Skeletal muscle cell (primary cell): ENCODE measurements at regions not wholly inside any gene's neighbourhood (a gene's known extent, or its start where the extent isn't known, plus 50 kb on each side); places are given as distances from the start of the nearest gene placed in this dataset.

ENCODE experiments used
- DNase-seq: peaks from one replicate; pipeline ENCODE4 v3.0.0-alpha.2; 2010; ENCODE audit warnings: low read depth
- H3K4me3 ChIP-seq: 2 replicates; pipeline ENCODE4 v1.5.1; 2011; ENCODE audit warnings: low read depth, mild to moderate bottlenecking, control low read depth, low read length, moderate library complexity

- peak; percentile 84 for DNase-seq
Measured at GRCh38 chr11:121722431-121723245, 269.9 kb upstream of the SORL1-AS1 start.

GRCh38 chr11:121721961-121722360 is 269.2 kb upstream of the SORL1-AS1 start:
- no peak for DNase-seq
- H3K4me3 ChIP-seq = no peak overlapping the region

More at GRCh38 chr11:121722431-121723245, 269.9 kb upstream of the SORL1-AS1 start:
- peak overlapping the region; percentile 47 for H3K4me3 ChIP-seq

GRCh38 chr11:121721448-121721847 is 268.7 kb upstream of the SORL1-AS1 start:
- no peak for DNase-seq
- no peak overlapping the region for H3K4me3 ChIP-seq

GRCh38 chr11:121717296-121717695 is 264.5 kb upstream of the SORL1-AS1 start:
- no peak overlapping the region for H3K4me3 ChIP-seq
- DNase-seq = no peak

GRCh38 chr11:121716060-121716459 is 263.3 kb upstream of the SORL1-AS1 start:
- DNase-seq = peak; percentile 84
- no peak overlapping the region for H3K4me3 ChIP-seq

GRCh38 chr11:121715405-121715804 is 262.6 kb upstream of the SORL1-AS1 start:
- H3K4me3 ChIP-seq = no peak overlapping the region
- no peak for DNase-seq

GRCh38 chr11:121714351-121714750 is 261.6 kb upstream of the SORL1-AS1 start:
- no peak overlapping the region for H3K4me3 ChIP-seq
- no peak for DNase-seq

- no peak overlapping the region for H3K4me3 ChIP-seq
- DNase-seq = no peak
Measured at GRCh38 chr11:121711939-121712338, 259.2 kb upstream of the SORL1-AS1 start.

- no peak overlapping the region for H3K4me3 ChIP-seq
- no peak for DNase-seq
Measured at GRCh38 chr11:121711236-121711635, 258.5 kb upstream of the SORL1-AS1 start.

GRCh38 chr11:121706884-121707420 is 254.2 kb upstream of the SORL1-AS1 start:
- no peak for DNase-seq
- no peak overlapping the region for H3K4me3 ChIP-seq

- no peak for DNase-seq
- no peak overlapping the region for H3K4me3 ChIP-seq
Measured at GRCh38 chr11:121703201-121703600, 250.4 kb upstream of the SORL1-AS1 start.

- DNase-seq = no peak
- H3K4me3 ChIP-seq = no peak overlapping the region
Measured at GRCh38 chr11:121700968-121701367, 248.2 kb upstream of the SORL1-AS1 start.

GRCh38 chr11:121699801-121700200 is 247.0 kb upstream of the SORL1-AS1 start:
- no peak for DNase-seq

GRCh38 chr11:121696931-121697670 is 244.3 kb upstream of the SORL1-AS1 start:
- no peak for DNase-seq
- no peak overlapping the region for H3K4me3 ChIP-seq

More at GRCh38 chr11:121699801-121700200, 247.0 kb upstream of the SORL1-AS1 start:
- H3K4me3 ChIP-seq = no peak overlapping the region

GRCh38 chr11:121696177-121696871 is 243.6 kb upstream of the SORL1-AS1 start:
- H3K4me3 ChIP-seq = no peak overlapping the region
- no peak for DNase-seq

- H3K4me3 ChIP-seq = no peak overlapping the region
- no peak for DNase-seq
Measured at GRCh38 chr11:121692236-121692635, 239.5 kb upstream of the SORL1-AS1 start.

- H3K4me3 ChIP-seq = no peak overlapping the region
- DNase-seq = no peak
Measured at GRCh38 chr11:121688860-121689614, 236.3 kb upstream of the SORL1-AS1 start.

- no peak overlapping the region for H3K4me3 ChIP-seq
- peak; percentile 53 for DNase-seq
Measured at GRCh38 chr11:121688055-121688491, 235.3 kb upstream of the SORL1-AS1 start.

- DNase-seq = no peak
- no peak overlapping the region for H3K4me3 ChIP-seq
Measured at GRCh38 chr11:121683791-121684190, 231.0 kb upstream of the SORL1-AS1 start.
